Inferior parietal cortex (tissue), 1 donor: ENCODE measurements at regions not wholly inside any gene's neighbourhood (a gene's known extent, or its start where the extent isn't known, plus 50 kb on each side); places are given as distances from the start of the nearest gene placed in this dataset.
"Not testable (repeated sequence)": the region's sequence is repeated elsewhere in the genome, so short reads cannot be mapped to it uniquely, and the experiment has no call there.

Source experiments
- DNase-seq: peaks from one replicate; pipeline ENCODE4 v3.0.0-alpha.2; 2016; ENCODE audit errors: extremely low spot score

GRCh38 chr2:89537862-89538261 lies 846.4 kb downstream of the RPIA start:
- not testable (repeated sequence) for DNase-seq

DNA sequence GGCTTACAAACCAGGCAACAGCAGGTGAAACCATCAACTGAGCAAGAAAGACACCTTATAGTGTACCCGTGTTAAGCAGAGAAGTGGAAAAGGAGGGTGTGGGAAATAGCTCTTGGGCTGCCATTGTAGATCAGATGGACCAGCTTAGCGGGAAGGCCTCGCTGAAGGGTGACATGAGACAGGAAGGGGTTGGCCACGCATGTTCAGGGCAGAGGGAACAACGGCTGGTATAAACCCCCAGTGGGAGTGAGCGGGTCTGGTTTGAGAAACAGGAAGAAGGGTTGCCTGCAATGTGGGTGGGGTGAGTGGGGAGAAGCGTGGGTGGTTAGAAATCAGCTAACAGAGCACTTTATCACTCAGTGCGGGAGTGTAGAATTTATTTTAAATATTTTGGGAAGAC lies 852.6 kb downstream of the RPIA start:
- DNase-seq = not testable (repeated sequence)

GRCh38 chr2:89579154-89579553 lies 887.7 kb downstream of the RPIA start:
- DNase-seq = not testable (repeated sequence)

GRCh38 chr2:89582816-89583215 lies 891.3 kb downstream of the RPIA start:
- DNase-seq = not testable (repeated sequence)

DNA sequence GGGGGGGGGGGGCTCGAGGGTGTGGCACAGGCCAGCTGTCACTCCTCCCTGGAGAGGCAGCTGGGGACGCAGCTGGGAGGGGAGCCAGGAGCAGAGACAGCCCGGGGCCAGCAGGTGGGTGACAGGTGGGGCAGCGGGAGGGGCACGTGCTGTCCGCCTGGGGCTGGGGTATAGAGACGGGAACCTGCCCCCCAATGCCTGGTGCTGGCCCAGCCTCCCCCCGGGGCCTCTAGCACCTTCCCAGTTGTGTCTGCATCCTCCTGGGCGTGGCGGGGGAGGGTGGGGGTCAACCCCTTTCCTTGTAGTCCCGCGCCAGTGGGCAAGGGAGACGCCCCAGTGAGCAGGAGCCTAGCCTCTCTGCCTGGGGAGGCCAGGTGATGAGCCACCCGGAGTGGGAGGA lies 892.6 kb downstream of the RPIA start:
- not testable (repeated sequence) for DNase-seq

DNA sequence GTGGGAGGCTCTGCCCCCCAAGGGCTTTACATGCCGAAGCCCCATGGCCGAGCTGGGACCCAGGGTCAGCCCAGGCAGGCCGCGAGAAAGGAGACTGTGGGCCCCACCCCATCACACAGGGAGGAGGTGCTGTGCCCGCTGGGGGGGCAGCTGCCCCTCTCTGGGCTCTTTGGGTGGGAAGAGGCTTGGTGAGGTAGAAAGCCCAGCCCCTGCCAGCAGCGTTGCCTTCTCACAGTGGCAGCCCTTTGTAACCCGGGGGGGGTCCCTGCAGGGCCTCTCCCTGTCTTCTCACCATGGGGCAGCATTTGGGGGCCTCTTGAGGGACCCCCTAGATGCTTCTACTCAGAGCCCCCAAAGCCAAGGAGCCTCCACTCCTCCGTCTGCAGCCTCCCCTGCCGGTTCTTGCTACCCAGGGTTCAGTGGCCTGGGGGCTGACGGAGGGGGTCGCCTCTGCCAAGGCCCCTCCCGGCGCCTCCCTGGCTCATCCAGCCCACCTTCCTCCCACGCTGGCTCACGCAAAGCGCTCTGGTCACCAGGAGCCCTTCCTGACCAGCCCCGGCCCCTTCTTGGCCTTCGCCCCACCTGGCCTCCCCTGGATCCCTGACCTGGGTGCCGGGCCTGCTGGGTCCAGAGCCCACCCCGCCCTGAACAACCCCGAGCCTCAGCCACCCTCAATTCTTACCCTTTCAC lies 893.5 kb downstream of the RPIA start:
- DNase-seq = not testable (repeated sequence)

- DNase-seq = peak; percentile 23
These were observed 894.1 kb downstream of the RPIA start for GRCh38 chr2:89585558-89585920.

DNA sequence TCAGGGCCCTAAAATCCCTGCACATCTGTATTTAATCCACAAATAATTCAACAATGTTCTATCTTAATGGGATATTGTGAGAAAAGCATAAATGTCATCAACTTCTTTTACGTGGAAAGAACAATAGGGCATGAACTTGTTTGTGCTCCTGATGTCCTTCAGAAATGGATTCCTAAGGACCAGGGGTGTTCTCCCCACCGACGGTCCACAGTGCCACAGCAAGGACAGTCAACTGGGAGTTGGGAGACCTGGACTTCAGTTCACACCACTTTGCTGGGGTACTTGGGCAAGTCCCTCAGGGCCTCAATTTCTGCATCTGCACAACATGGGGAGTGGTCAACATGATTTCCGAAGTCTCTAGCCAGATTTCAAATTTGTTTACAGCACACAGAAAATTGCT lies 908.4 kb downstream of the RPIA start:
- DNase-seq = not testable (repeated sequence)

- not testable (repeated sequence) for DNase-seq
These were observed 915.0 kb downstream of the RPIA start for GRCh38 chr2:89606514-89606913.

DNA sequence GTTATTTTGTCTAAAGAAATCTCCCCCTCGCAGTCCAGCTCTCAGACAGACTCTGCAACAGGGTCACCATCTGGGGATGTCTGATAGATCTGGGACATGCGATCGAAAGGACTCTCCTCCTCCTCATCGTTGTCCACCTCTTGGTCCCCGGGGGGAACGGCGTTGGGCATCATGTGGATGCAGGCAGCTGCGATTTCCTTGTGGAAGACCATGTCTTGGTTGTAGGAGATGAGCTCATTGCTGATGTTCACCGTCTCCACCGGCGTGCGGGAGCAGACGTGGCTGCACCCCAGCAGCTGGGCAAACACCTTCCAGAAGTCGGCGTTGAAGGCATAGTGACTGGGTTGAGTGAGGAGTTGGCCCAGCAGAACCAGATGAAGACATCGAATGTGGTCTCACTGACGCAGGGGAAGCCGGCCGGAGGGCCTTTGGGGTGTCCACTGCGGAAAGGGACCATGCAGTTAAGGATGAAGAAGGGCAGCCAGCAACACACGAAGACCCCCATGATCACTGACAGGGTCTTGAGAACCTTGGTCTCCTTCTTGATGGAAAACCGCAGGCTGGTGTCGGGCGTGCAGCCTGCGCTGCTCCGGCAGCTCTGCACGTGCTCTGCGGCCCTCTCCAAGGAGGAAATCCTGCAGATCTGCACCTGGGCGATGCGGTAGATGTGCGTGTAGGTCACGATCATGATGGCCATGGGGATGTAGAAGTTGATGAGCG lies 918.9 kb downstream of the RPIA start:
- not testable (repeated sequence) for DNase-seq

DNA sequence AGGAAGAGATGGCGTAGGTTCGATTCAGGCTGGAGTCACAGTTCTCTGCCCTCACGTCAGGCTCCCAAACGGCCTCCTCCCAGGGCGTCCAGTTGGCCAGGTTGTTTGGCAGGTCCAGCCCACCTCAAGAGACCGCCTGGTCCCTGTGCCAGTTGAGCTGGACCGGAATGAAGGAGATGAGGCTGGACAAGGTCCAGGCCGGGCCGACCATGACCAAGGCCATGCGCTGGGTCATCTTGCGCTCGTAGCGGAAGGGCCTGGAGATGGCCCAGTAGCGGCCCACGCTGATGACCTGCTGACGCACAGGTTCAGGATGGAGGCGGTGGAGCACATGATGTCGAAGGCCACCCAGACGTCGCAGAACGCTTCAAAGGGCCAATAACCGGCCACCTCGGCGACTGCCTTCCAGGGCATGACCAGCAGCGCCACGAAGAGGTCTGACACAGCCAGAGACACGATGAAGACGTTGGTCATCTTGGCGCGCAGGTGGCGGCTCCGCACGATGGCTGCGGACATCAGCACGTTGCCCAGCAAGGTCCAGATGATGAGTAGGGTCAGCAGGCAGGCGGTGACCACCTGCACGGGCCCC lies 919.5 kb downstream of the RPIA start:
- DNase-seq = not testable (repeated sequence)

DNA sequence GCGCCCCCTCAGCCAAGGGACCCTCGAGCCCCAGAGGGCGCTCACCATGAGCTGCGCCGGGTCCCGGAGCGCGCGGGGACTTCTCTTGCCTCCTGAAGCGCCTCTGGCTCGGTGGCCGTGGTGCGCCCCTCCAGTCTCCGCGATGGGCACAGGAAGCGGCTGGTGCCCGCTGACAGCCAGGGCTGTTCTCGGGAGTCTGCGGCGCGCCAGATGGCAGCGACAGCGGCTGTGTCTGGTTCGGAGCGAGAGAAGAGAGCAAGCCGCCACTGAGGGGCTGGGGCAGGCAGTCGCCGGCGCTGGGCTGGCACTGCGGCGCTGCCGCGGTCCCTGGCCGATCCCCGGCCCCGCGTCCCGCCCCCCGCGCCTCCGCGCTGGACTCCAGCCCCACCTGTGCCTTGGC lies 920.2 kb downstream of the RPIA start:
- not testable (repeated sequence) for DNase-seq

GRCh38 chr2:89649268-89649667 lies 957.8 kb downstream of the RPIA start:
- DNase-seq = not testable (repeated sequence)

DNA sequence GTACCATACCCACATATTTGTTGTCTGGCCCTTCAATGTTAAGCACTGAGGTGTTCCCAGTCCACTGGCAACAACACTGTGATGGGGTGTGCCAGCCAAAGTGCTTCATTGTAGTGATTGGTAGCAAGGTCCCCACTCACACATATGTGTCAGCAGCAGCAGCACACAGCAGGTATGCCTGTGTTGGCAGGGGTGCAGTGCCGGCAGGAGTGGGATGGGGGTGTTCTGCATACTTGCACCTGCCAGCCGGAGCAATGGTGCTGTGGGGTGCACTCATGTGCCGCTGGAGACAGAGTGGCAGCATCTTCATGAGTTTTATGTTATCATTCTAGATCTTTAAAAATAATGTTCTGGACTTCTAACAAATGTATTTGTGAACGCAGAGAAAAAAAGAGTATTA lies 987.8 kb downstream of the RPIA start:
- not testable (repeated sequence) for DNase-seq
